GM20431 (cell line): ENCODE measurements at regions not wholly inside any gene's neighbourhood (a gene's known extent, or its start where the extent isn't known, plus 50 kb on each side); places are given as distances from the start of the nearest gene placed in this dataset.

Experiments
- in situ Hi-C: fragments of 300-500 bp; cut with MseI, MboI; formaldehyde crosslinking; loops from one replicate; pipeline ENCODE4 v1.15.0; 2020; ENCODE audit warnings: low sequenced_read_pairs; ENCODE audit not compliant: unreplicated experiment

DNA sequence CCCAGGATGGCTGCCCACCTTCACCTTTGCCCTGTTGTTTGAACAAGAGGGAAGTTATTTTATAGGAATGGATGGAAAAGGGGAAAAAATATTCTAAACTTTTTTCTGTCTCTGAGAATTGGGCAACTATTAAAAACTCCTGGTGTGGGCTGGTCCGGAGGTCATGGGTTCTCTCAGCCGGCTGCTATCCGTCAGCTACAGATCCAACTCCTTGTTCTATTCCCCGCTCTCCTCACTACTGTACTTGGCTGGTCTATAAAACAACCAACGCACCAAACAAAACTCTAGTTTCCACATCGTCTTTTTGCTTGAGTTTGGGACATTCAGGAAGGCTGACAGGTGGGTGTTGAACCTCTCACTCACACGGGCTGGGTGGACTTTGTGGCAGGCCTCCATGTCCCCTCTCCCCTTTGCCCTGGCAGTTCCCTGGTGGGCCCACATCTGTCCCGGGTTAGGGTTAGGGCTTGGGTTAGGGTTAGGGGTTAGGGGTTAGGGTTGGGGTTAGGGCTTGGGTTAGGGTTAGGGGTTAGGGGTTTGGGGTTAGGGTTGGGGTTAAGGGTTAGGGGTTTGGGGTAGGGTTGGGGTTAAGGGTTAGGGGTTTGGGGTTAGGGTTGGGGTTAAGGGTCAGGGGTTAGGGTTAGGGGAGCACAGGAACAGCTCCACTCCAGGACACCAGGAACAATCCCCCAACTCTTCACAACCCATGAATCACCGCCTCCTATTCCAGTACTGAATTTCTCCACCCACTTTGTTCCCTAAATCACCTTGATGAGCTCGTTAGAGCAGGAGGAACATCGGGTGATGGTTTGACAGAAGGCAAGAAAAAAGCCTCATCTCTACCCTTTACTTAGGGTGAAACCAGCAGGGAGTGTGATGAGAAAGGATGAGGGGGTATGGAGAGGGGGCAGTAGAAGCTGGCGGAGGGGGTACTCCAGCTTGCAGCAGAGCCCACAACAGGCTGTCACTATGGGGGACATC, 302.1 kb upstream of the IRX4 start:
- in situ Hi-C loops: no loop called here

GRCh38 chr5:2184026-2184366, 301.3 kb upstream of the IRX4 start:
- in situ Hi-C loops: no loop called here

- in situ Hi-C loops: no loop called here
Measured at GRCh38 chr5:2183154-2184025, 300.7 kb upstream of the IRX4 start.

GRCh38 chr5:2182020-2182419, 299.3 kb upstream of the IRX4 start:
- in situ Hi-C loops: no loop called here

DNA sequence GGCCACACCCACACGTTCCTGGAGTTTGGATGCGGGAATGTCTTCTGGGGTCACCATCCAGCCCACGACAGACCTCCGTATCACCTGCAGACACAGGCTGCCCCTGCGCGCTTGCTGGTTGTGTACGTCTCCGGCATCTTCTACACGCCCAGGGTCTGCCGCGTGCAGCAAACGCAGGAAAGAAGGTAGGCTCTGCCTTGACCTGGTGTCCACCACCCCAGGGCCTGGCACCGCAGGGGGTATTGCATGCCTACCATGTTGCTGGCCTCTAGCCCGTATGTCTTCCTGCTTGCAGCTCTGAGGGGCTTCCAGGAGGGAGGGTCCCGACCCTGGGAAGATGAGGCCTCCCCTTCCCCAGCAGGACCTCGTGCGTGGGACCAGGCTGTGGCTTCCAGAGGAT, 298.8 kb upstream of the IRX4 start:
- in situ Hi-C loops: no loop called here

DNA sequence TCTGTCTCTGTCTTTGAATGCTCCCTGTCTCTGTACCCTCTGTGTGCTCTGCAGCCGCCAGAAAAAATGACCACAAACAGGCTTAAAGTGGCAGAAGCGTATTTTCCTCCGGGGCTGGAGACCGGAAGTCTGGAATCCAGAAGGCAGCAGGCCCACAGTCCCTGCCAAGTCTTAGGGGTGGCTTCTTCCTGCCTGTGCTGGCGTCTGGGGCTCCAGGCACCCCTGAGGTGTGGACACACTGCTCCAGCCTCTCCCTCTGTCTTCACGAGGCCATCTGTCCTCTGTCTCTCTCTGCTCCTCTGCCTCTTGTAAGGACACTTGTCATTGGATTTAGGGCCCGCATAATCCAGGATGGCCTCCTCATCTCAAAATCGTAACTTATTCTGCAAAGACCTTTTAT, 298.4 kb upstream of the IRX4 start:
- in situ Hi-C loops: no loop called here

DNA sequence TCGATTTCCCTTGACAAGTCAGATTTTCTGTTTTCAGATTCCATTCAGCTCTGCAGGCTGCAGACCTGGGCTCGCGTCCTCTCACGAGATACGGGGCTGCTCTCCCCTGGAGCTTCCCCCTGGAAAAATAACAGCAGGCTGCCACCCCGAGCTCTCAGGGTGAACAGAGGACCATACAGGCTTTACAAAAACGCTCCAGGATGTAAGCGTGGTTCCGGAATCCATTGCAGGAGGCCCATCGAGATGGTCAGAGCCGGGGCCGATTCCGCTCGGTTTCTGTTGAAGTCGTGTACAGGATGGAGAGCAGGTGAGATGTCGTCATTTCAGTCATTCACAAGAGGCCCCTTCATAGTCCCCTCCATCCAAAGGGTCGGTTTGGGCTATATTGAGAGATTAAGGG, 297.7 kb upstream of the IRX4 start:
- in situ Hi-C loops: no loop called here

DNA sequence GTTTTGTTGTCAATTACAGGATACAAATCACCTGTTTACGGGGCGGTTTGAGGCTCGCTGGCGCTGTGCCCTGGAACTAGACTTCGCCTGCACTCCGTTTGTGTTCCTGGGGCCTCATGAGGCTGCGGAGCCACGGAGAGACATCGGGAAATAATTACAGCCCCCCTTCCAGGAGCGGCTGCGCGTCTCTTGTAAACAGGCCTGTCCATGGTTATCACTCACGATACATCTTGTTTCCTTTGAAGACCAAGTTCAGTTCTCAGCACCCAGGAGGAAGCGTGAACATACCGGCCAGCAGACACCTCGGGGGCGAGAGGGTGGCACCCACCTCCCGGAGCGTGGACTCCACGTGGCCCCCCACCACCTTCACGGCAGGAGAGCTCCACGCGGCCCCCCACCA, 297.1 kb upstream of the IRX4 start:
- in situ Hi-C loops: no loop called here

DNA sequence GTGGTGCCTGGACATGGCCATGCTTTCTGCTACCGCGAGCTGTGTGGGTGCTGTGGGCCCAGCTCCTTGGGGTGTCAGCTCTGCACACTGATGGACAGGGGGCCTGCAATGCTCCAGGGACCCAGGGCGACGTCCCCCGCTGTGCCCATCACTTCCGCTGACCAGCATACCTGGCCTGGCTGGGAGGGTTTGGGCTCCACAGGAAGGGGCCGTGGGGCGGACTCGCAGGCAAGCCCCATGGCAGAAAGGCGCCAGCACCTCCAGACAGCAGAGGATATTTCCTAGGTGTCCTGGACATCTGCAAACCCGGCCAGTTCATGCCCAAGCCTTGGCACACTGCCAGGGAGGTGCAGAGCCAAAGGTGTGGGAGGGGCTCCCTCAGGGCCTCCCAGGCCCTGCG, 295.8 kb upstream of the IRX4 start:
- in situ Hi-C loops: no loop called here

- in situ Hi-C loops: no loop called here
Measured at GRCh38 chr5:2178071-2178477, 295.3 kb upstream of the IRX4 start.

- in situ Hi-C loops: no loop called here
Measured at GRCh38 chr5:2177244-2177643, 294.5 kb upstream of the IRX4 start.

DNA sequence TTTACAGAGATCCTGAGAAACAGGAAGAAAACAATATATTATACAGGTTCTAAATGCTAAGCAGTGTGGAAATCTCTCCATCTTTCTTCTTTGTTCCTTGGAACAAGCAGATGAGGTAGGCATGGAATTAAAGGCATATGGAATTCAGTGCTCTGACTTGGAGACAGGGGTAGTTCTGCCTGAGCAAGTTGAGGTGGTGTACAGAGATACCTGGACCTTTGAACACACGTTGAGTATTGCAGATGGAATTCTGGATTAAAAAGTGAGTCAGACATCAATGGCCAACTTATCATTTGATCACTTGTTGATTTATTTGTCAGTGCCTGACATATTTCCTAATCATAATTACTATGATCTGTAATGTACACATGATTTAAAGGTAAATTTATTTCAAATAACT, 293.9 kb upstream of the IRX4 start:
- in situ Hi-C loops: no loop called here

- in situ Hi-C loops: no loop called here
Measured at GRCh38 chr5:2175842-2176404, 293.2 kb upstream of the IRX4 start.

DNA sequence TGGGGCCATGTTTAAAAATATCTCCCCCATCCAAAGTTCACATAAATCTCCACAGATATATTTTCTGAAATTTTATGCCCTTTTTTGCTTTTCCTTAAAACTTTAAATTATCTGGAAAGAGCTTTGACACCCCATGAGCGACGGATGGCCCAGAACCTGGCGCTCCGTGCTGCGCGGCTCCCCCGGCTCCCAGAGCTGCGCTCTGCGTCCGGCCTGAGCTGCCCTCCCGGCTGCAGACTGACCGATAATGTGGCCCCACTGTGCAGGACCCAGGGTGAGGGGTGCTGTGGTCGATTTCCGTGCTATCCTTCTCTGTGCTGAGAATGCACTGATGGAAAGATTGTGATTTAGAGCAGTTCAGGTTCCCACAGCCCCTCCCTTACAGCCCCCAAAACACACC, 292.3 kb upstream of the IRX4 start:
- in situ Hi-C loops: no loop called here

DNA sequence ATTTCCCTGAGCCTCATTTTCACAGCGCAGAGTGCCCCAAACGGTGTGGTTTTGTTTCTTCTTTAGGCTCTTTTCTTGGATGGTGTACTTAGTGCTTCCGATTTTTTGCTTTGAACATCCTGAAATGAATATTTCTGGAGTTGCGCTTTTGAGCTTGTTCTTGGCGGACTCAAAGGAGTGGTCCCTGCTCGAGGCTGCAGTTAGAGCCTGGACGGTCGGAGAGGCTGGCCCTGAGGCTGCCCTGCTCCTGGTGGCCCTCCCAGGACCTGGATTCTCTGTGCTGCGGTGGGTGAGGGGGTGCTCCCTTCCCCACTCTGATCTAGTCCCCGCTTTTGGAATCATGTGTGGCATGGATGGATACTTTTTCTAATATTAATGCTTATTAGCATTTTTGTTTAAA, 291.8 kb upstream of the IRX4 start:
- in situ Hi-C loops: no loop called here

DNA sequence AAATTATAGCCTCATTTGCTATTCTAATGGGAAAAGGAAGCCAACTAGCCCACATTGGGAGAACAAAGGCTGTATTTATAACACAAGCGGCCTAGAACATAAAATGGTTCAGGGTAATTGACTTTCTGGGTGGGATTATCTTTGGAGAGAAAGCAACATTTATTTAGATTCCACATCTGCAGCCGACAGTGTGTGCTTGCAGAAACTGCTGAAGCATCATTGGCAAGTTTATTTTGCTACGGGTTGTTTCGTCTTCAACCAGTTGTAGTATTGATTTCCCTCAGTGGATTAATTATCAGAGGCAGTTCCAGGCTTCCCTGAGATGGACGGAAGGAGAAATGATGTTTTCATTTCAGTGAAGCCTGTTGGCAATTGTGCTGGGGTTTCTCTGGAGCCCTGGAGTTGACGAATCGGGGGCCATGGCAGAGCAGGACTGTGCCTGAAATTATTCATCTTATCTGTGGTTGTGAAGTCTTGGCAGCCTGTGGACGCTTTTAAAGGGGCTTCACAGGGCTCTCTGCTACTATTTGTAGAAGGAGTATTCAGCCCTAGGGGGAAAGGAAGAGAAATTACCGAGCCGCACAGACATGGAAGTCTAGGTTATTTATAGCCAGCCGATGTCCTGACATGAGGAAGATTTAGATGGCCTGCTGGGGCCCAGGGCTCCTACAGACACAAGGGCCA, 290.6 kb upstream of the IRX4 start:
- in situ Hi-C loops: no loop called here

GRCh38 chr5:2172471-2172870, 289.7 kb upstream of the IRX4 start:
- in situ Hi-C loops: no loop called here

GRCh38 chr5:2170761-2171160, 288.0 kb upstream of the IRX4 start:
- in situ Hi-C loops: no loop called here

GRCh38 chr5:2169850-2170760, 287.4 kb upstream of the IRX4 start:
- in situ Hi-C loops: no loop called here
